NB4 (cell line): ENCODE measurements at regions not wholly inside any gene's neighbourhood (a gene's known extent, or its start where the extent isn't known, plus 50 kb on each side); places are given as distances from the start of the nearest gene placed in this dataset.

Experiments
- POLR2A ChIP-seq: IDR thresholded peaks from 2 replicates; pipeline ENCODE4 v1.6.1; 2011; ENCODE audit warnings: mild to moderate bottlenecking; ENCODE audit not compliant: insufficient read length; ENCODE audit errors: extremely low read depth
- TF ChIP-seq, protein P1 (sequence below): IDR thresholded peaks from one replicate; pipeline ENCODE4 v1.5.1; 2012; ENCODE audit warnings: low read depth, low read length

DNA sequence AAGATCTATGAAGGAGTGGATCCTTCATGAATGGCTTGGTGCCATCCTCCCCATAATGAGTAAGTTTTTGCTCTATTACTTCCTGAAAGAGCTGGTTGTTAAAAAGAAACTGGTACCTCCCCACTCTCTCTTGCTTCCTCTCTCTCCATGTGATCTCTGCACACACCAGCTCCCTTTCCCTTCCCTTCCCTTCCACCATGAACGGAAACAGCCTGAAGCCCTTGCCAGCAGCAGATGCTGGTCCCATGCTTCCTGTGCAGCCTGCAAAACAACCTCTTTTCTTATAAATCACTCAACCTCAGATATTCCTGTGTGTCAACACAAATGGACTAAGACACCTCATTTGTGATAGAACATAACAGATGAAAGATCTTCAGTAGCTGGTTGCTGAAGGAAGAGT lies 303.5 kb upstream of the ACVR2A start:
- TF ChIP-seq, protein P1, sequence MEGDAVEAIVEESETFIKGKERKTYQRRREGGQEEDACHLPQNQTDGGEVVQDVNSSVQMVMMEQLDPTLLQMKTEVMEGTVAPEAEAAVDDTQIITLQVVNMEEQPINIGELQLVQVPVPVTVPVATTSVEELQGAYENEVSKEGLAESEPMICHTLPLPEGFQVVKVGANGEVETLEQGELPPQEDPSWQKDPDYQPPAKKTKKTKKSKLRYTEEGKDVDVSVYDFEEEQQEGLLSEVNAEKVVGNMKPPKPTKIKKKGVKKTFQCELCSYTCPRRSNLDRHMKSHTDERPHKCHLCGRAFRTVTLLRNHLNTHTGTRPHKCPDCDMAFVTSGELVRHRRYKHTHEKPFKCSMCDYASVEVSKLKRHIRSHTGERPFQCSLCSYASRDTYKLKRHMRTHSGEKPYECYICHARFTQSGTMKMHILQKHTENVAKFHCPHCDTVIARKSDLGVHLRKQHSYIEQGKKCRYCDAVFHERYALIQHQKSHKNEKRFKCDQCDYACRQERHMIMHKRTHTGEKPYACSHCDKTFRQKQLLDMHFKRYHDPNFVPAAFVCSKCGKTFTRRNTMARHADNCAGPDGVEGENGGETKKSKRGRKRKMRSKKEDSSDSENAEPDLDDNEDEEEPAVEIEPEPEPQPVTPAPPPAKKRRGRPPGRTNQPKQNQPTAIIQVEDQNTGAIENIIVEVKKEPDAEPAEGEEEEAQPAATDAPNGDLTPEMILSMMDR = no peak
- TF ChIP-seq POLR2A = no peak
